ENCODE measurements at regions not wholly inside any gene's neighbourhood (a gene's known extent, or its start where the extent isn't known, plus 50 kb on each side); places are given as distances from the start of the nearest gene placed in this dataset.

DNA sequence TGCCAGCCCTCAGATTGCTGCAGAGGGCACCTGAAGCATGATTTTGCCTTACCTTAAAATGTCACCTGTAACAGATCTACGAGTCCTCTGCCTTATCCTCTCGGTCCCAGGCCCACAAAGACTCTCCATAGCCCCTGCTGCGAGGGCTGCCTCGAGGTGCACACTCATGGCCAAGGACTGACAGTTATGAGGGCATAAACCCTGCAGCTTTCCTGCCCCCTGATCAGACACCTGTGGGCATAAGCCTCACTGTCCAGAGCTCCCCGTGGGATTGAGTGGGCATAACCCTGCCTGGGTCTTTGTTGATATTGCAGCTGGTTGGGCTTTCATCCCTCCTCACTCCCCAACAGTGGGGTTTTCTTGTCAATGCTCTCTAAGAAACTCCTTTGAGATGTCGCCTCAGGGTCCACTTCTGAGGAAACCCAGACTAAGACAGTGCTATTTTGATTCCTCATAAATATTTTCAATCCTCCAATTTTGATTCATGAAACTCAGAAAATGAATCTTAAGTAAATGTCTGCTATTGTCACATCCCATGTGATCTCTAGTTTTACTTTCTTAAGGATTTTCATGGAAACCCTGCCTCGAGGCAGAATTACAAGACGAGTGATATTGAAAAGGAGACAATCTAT, 108.5 kb upstream of the NCK2 start:
- TF ChIP-seq, protein P1, sequence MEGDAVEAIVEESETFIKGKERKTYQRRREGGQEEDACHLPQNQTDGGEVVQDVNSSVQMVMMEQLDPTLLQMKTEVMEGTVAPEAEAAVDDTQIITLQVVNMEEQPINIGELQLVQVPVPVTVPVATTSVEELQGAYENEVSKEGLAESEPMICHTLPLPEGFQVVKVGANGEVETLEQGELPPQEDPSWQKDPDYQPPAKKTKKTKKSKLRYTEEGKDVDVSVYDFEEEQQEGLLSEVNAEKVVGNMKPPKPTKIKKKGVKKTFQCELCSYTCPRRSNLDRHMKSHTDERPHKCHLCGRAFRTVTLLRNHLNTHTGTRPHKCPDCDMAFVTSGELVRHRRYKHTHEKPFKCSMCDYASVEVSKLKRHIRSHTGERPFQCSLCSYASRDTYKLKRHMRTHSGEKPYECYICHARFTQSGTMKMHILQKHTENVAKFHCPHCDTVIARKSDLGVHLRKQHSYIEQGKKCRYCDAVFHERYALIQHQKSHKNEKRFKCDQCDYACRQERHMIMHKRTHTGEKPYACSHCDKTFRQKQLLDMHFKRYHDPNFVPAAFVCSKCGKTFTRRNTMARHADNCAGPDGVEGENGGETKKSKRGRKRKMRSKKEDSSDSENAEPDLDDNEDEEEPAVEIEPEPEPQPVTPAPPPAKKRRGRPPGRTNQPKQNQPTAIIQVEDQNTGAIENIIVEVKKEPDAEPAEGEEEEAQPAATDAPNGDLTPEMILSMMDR (IDR thresholded peaks at IDR 0.05; ENCODE audit: low read depth, low read length): no peak
- no peak for TF ChIP-seq POLR2A (IDR thresholded peaks at IDR 0.05; ENCODE audit: extremely low read depth, insufficient read length)
- TF ChIP-seq, protein P2, sequence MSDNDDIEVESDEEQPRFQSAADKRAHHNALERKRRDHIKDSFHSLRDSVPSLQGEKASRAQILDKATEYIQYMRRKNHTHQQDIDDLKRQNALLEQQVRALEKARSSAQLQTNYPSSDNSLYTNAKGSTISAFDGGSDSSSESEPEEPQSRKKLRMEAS (IDR thresholded peaks at IDR 0.05; ENCODE audit: low read depth, low read length): no peak
- no peak for TF ChIP-seq MYC (IDR thresholded peaks at IDR 0.05; ENCODE audit: low read depth, low read length)

Data from NB4 (cell line).